Lower leg skin (tissue), 3 donors: ENCODE measurements at regions not wholly inside any gene's neighbourhood (a gene's known extent, or its start where the extent isn't known, plus 50 kb on each side); places are given as distances from the start of the nearest gene placed in this dataset.

Experiments used
- CTCF ChIP-seq, 3 donors: fragments of 450-650 bp; IDR thresholded peaks; one replicate each; pipeline ENCODE4 v1.5.1; 2016; ENCODE audit warnings: antibody characterized with exemption in 3 of 3, mild to moderate bottlenecking in 3 of 3, moderate library complexity in 2 of 3
- POLR2A ChIP-seq, 2 donors: fragments of 450-650 bp; IDR thresholded peaks; one replicate each; pipeline ENCODE4 v1.6.1; 2016 to 2017; ENCODE audit warnings: antibody characterized with exemption in 2 of 2, mild to moderate bottlenecking in 1 of 2, moderate library complexity in 1 of 2

GRCh38 chr12:125835852-125836251, 770.6 kb downstream of the AACS start:
- TF ChIP-seq CTCF (IDR thresholded peaks at IDR 0.05) (no peak), POLR2A (IDR thresholded peaks at IDR 0.05) (no peak)
